HG02938 (cell line): ENCODE measurements at regions not wholly inside any gene's neighbourhood (a gene's known extent, or its start where the extent isn't known, plus 50 kb on each side); places are given as distances from the start of the nearest gene placed in this dataset.

ENCODE experiments used
- ATAC-seq: cut with Tn5 transposase; IDR thresholded peaks from one replicate; pipeline ENCODE4 v1.9.1; 2021; ENCODE audit warnings: mild to moderate bottlenecking, moderate library complexity; ENCODE audit not compliant: unreplicated experiment

- ATAC-seq: no peak
Observed at GRCh38 chr6:167507376-167507945, 182.6 kb downstream of the TTLL2 start.

DNA sequence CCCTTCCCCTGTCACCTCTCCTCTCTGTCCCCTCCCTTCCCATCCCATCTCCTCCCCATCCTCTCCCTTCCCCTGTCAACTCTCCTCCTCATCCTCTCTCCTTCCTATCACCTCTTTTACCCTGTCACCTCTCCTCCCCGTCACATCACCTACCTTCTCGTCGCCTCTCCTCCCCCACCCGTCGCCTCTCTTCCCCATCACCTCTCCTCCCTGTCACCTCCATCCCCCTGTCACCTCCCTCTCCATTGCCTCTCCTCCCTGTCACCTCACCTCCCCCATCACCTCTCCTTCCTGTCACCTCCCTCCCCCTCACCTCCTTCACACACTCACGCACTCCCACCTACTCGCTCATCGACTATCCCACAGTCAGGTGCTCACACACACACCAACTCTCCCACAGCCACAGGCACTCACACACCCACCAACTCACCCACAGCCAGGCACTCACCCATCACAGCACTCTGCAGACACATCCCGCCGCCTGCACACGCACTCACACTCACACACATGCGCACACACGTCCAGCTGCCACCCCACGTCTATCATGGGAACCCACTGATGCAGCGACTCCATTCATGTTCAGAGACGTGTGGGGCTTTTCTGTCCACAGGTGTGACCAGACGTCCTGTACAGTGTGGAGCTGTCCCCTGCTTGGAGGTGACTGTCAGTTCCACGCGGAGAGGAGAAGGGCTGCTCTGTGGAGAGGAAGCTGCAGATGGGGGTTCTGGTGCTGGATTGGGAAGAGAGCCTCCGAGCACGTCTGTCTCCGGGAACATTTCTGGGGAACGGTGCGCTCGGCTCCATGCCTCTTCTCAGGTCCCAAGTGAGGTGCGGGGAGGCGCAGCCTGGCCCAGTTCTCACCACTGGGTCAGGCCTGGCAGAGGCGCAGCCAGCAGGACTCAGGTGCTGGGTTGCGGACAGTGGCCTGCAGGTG, 184.3 kb downstream of the TTLL2 start:
- ATAC-seq: no peak

GRCh38 chr6:167509853-167510220, 185.0 kb downstream of the TTLL2 start:
- no peak for ATAC-seq

GRCh38 chr6:167510648-167511047, 185.8 kb downstream of the TTLL2 start:
- no peak for ATAC-seq

DNA sequence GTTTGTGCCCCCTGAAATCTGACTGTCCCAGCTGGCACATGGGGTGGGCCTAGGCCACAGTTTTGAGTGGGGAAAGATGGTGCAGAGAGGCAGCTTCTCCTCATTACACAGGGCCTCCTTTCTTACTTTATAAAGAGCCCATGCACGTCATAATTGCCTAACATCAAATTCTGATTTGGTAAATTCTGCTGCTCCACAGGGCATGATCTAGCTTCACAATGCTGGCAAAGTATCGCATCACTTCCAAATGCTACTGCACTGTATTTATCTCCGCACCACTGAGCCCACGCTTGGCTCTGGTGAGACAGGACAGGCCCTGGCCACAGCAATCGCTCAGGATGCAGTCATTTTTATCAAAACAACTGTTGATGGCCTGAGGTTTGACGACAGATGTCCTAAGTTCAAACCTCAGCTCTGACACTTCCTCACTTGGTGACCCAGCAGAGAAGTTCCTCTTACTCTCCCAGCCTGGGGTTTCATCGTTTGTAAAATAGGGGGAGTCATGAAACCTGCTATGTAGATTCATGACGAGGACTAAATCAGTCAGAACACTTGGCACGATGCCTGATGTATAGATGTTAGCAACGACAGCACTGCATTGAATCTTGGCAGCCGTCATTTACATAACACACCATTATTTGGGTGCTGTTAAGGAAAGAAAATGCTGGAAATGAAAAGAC, 187.9 kb downstream of the TTLL2 start:
- no peak for ATAC-seq

DNA sequence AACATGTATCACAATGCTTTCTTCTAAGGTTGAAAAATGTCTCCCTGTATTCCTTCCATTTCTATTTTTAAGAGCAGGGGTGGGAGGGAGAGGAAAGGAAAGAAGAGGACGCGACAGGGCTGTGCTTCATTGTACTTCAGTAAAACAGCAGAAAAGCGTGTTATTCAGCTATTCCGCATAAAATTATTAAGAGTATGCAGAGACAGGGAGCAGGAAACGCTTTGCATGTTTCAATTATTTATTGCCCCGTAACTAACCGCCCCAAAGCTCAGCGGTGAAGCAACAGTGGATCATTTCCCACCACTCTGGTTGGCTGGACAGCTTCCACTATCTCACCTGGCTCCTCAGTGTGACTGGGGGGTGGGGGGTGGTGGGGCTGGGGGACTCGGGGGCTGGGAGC, 188.9 kb downstream of the TTLL2 start:
- no peak for ATAC-seq

- ATAC-seq: no peak
Observed at GRCh38 chr6:167514524-167514923, 189.6 kb downstream of the TTLL2 start.

- ATAC-seq: no peak
Observed at GRCh38 chr6:167515873-167516507, 191.1 kb downstream of the TTLL2 start.

DNA sequence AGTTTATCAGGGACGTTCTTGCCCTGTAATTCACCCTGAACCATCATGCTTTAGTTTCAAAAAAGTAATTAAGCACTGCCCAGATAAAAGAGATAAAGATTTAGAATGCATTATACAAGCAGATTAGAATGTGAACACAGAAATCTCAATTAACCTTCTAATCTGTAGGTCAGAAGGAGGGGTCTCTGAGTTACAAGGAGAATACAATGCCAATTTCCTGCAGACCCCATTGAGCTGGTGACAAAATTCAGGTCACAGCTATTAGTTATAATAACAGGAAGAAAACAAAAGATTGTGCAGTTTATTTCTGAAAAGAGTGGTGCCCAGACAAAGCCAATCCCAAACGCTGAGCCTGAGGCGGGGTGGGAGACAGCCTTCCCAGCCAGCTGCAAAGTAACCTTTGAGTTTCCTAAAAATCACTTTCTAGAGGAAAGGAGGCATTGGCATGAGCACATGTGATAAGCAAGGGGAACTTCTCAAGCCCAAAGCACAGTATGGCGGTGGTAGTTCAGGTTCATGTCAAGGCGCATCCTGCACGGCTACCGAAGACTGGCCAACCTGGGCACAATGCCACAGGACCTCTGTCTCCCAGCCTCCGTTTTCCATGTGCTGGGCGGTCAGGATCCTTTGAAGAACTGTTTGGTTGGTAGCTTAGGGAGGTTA, 192.5 kb downstream of the TTLL2 start:
- ATAC-seq: no peak

DNA sequence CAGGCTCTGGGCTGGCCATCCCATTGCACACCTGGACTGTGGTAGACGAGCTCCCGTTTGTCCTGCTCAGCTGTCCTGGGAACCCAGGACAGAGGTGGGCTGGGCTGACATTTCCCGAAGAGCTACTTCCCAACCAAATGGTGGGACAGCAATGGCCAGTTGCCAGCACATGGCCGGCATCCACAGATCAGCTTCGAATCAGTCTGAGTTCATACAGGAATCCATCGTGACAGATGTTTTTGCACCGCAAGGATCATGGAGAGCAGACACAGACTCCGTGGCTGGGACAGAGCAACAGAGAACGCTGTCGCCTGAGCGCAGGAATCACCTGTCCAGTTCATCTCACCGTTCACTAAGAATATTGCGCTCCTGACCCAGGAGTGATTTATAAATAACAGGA, 198.5 kb downstream of the TTLL2 start:
- ATAC-seq: no peak

GRCh38 chr6:167524261-167525111, 199.6 kb downstream of the TTLL2 start:
- ATAC-seq: no peak

DNA sequence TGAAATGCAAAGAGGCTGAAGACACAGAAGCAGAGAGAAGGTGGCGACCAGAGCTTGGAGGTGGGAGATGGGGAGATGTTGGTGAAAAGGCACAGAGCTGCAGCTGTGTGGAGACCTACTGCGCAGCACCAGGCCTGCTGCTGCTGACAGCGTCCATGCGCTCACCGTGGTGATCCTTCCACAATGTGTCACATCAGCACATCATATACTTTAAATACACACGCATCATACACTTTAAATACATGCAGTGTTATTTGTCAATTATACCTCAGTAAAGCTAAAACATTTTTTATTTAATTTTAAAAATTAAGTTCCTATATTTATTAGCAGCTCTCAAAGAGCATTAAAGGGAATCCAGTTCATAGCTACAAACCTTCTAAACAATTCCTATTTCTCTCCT, 200.9 kb downstream of the TTLL2 start:
- no peak for ATAC-seq

- no peak for ATAC-seq
Observed at GRCh38 chr6:167526465-167527368, 201.8 kb downstream of the TTLL2 start.

DNA sequence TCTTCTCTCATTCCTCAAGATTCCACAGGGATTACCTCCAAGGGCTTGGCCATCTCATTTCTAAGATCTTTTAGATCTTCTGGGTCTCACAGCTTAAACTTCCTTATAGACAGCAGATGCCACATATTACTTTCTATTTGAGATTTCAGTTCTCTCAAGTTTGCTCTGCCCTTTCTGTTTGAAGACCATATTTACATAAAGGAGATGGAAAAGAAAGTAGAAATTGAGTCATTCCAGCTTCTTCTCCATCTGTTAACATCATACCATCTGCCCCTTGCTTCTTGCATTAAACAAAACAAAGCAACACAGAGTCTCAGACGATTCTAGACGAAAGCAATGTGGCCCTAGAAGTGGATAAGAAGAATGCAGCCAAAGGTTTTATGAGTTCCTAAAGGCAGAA, 203.4 kb downstream of the TTLL2 start:
- ATAC-seq: peak; percentile 61

DNA sequence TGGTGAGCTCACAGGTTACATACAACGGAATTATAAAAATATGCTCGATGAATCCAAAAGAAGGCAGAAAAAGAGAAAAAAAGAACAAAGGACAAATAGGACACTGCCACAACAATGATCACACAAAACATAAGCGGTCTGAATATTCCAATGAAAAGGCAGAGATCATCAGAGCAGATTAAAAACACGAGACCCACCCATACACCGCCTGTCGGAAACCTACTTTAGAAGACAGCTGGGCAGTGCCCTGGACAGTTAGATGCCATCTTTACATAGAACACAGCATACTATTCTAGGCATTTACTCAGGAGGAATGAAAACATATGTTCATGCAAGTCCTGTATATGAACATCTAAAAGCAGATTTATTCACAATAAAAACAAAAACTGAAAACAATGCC, 204.1 kb downstream of the TTLL2 start:
- ATAC-seq: no peak

DNA sequence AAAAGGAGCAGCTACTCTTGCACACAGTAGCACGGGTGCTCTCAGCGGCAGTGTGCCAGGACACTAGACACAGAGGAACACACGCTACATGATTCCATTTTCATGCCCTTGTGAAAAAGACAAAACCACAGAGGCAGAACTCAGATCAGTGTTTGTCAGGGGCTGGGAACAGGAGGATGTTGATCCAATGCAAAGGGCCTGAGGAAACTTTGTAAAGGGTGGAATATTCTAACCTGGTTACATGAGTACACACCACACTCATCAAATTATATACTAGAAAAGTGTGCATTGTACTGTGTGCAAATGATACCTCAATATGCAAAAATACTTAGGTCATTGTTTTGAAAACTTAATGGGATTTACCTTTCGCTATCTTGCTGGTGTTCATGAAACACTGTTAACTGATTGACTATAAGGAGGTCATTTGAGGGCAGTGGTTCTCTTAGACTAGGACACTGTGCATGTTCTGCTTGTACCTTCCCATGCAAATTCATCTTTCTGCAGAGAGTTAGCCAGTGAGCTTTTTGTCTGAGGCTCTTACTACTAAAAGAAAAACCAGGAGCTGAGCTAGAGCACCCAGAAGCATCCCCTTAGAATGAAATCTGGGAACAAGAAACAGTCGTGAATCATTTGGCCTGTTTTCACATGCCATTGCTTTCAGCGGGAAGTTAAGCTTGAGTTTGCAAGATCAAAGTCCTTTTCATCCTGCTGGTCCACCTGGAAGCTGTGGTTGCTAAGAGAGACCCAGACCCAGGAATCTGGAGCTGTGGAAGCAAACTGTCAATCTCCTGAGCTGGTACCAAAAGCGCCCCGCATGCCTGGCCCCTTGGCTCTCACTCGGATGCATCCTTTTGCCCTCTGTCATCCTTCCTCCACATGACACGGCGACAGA, 204.8 kb downstream of the TTLL2 start:
- ATAC-seq: no peak

DNA sequence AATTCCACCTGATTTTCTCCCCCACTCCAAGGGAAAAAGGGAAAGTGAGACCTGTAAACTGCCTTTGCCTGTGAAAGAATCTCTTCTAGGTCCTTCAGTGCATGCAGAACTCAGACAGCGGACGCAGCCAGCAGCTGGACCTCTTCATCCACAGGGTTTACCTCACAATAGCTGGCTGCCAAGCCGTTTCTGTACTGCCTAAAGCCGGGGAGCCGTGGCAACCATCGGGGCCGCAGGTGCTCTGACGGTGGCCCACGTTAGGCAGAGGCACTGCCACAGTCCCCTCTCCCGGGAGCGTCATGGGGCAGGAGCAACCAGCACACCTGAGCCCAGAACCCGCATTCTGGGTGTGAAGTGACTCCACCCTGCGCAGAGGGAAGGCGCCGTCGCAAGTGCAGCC, 206.1 kb downstream of the TTLL2 start:
- no peak for ATAC-seq
